ENCODE measurements at regions not wholly inside any gene's neighbourhood (a gene's known extent, or its start where the extent isn't known, plus 50 kb on each side); places are given as distances from the start of the nearest gene placed in this dataset.

GRCh38 chr15:94778840-94779239 lies 547.5 kb downstream of the MCTP2 start:
- H3K9ac ChIP-seq (ENCODE audit: control insufficient read depth, extremely low read depth, insufficient read depth, low read length) = no peak overlapping the region
- no peaks in the 10 kb centered on the region for H3K36me3 ChIP-seq (ENCODE audit: control insufficient read depth in 2 of 2, extremely low read depth in 1 of 2, insufficient read depth in 2 of 2, low read length in 2 of 2)
- H3K27me3 ChIP-seq (ENCODE audit: control insufficient read depth, extremely low read depth, insufficient read depth, low read length) = no peaks in the 10 kb centered on the region
- H3K9me1 ChIP-seq (ENCODE audit: control insufficient read depth, extremely low read depth, insufficient read depth, low read length) = no peaks in the 10 kb centered on the region
- dilution Hi-C loops (cut with MboI; ENCODE audit: extremely low pct_ligation_motif_present, low sequenced_read_pairs) = no loop called here
- no peak overlapping the region for H3K27ac ChIP-seq (ENCODE audit: control insufficient read depth, insufficient read depth, low read length)
- TF ChIP-seq EZH2 (IDR thresholded peaks at IDR 0.05; ENCODE audit: low read length) = no peak
- TF ChIP-seq, protein P1, sequence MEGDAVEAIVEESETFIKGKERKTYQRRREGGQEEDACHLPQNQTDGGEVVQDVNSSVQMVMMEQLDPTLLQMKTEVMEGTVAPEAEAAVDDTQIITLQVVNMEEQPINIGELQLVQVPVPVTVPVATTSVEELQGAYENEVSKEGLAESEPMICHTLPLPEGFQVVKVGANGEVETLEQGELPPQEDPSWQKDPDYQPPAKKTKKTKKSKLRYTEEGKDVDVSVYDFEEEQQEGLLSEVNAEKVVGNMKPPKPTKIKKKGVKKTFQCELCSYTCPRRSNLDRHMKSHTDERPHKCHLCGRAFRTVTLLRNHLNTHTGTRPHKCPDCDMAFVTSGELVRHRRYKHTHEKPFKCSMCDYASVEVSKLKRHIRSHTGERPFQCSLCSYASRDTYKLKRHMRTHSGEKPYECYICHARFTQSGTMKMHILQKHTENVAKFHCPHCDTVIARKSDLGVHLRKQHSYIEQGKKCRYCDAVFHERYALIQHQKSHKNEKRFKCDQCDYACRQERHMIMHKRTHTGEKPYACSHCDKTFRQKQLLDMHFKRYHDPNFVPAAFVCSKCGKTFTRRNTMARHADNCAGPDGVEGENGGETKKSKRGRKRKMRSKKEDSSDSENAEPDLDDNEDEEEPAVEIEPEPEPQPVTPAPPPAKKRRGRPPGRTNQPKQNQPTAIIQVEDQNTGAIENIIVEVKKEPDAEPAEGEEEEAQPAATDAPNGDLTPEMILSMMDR (optimal IDR thresholded peaks at IDR 0.05 in 1 of 3, IDR thresholded peaks at IDR 0.05 in 1 of 3, conservative IDR thresholded peaks at IDR 0.05 in 1 of 3; ENCODE audit: extremely low read depth in 1 of 3, insufficient read depth in 2 of 3, low read length in 3 of 3) = no peak
- no peak overlapping the region for H2AFZ ChIP-seq (ENCODE audit: control insufficient read depth, low read length)
- H4K20me1 ChIP-seq (ENCODE audit: control insufficient read depth, extremely low read depth, insufficient read depth, low read length) = no peaks in the 10 kb centered on the region
- no peaks in the 10 kb centered on the region for H3K9me3 ChIP-seq (ENCODE audit: control insufficient read depth, low read depth, low read length)
- DNase-seq (ENCODE audit: low read depth, low spot score) (no peak), FAIRE-seq (no peak)
- H3K79me2 ChIP-seq (ENCODE audit: control insufficient read depth, insufficient read depth, low read length) = no peaks in the 10 kb centered on the region
- H3K4me3 ChIP-seq (ENCODE audit: control insufficient read depth in 2 of 3, extremely low read depth in 1 of 3, insufficient read depth in 2 of 3, low read depth in 1 of 3, low read length in 3 of 3) = no peak overlapping the region
- H3K4me2 ChIP-seq (ENCODE audit: control insufficient read depth, extremely low read depth, insufficient read depth, low read depth, low read length) = no peak overlapping the region
- no peaks in the 10 kb centered on the region for H3K4me1 ChIP-seq (ENCODE audit: control insufficient read depth, extremely low read depth, insufficient read depth, low read length)

GRCh38 chr15:94780166-94780565 lies 548.8 kb downstream of the MCTP2 start:
- no peaks in the 10 kb centered on the region for H4K20me1 ChIP-seq (ENCODE audit: control insufficient read depth, extremely low read depth, insufficient read depth, low read length)
- no peak for TF ChIP-seq EZH2 (IDR thresholded peaks at IDR 0.05; ENCODE audit: low read length)
- TF ChIP-seq, protein P1 (optimal IDR thresholded peaks at IDR 0.05 in 1 of 3, IDR thresholded peaks at IDR 0.05 in 1 of 3, conservative IDR thresholded peaks at IDR 0.05 in 1 of 3; ENCODE audit: extremely low read depth in 1 of 3, insufficient read depth in 2 of 3, low read length in 3 of 3) = no peak
- no peaks in the 10 kb centered on the region for H3K36me3 ChIP-seq (ENCODE audit: control insufficient read depth in 2 of 2, extremely low read depth in 1 of 2, insufficient read depth in 2 of 2, low read length in 2 of 2)
- dilution Hi-C loops (cut with MboI; ENCODE audit: extremely low pct_ligation_motif_present, low sequenced_read_pairs) = no loop called here
- FAIRE-seq (no peak), DNase-seq (ENCODE audit: low read depth, low spot score) (no peak)
- H3K79me2 ChIP-seq (ENCODE audit: control insufficient read depth, insufficient read depth, low read length) = no peaks in the 10 kb centered on the region
- H3K9me3 ChIP-seq (ENCODE audit: control insufficient read depth, low read depth, low read length) = no peaks in the 10 kb centered on the region
- no peak overlapping the region for H3K4me3 ChIP-seq (ENCODE audit: control insufficient read depth in 2 of 3, extremely low read depth in 1 of 3, insufficient read depth in 2 of 3, low read depth in 1 of 3, low read length in 3 of 3)
- no peak overlapping the region for H3K4me2 ChIP-seq (ENCODE audit: control insufficient read depth, extremely low read depth, insufficient read depth, low read depth, low read length)
- H3K9ac ChIP-seq (ENCODE audit: control insufficient read depth, extremely low read depth, insufficient read depth, low read length) = no peak overlapping the region
- no peak overlapping the region for H3K27ac ChIP-seq (ENCODE audit: control insufficient read depth, insufficient read depth, low read length)
- no peaks in the 10 kb centered on the region for H3K27me3 ChIP-seq (ENCODE audit: control insufficient read depth, extremely low read depth, insufficient read depth, low read length)
- no peak overlapping the region for H2AFZ ChIP-seq (ENCODE audit: control insufficient read depth, low read length)
- H3K9me1 ChIP-seq (ENCODE audit: control insufficient read depth, extremely low read depth, insufficient read depth, low read length) = no peaks in the 10 kb centered on the region
- no peaks in the 10 kb centered on the region for H3K4me1 ChIP-seq (ENCODE audit: control insufficient read depth, extremely low read depth, insufficient read depth, low read length)

All from keratinocyte (primary cell).